ENCODE measurements at regions not wholly inside any gene's neighbourhood (a gene's known extent, or its start where the extent isn't known, plus 50 kb on each side); places are given as distances from the start of the nearest gene placed in this dataset.

GRCh38 chr4:36446275-36446674, 164.9 kb downstream of the DTHD1 start:
- TF ChIP-seq POLR2A (IDR thresholded peaks at IDR 0.05): no peak
- 72 to 86% (median 77%) methylated on average over 3 of the region's 3 CpGs for WGBS, 5 donors
- H3K4me3 ChIP-seq: no peak overlapping the region
- H3K27ac ChIP-seq: no peak overlapping the region
- H3K4me1 ChIP-seq: no peaks in the 10 kb centered on the region
- intact Hi-C loops (cut with DNase I; ENCODE audit: low total_unique reads): no loop called here
- H3K27me3 ChIP-seq (replicated peaks in 1 of 7): no peaks in the 10 kb centered on the region
- no peaks in the 10 kb centered on the region for H3K36me3 ChIP-seq
- no peaks in the 10 kb centered on the region for H3K9me3 ChIP-seq
- DNase-seq: no peak

- H3K4me1 ChIP-seq: no peaks in the 10 kb centered on the region
- H3K36me3 ChIP-seq: no peaks in the 10 kb centered on the region
- H3K9me3 ChIP-seq: peaks cover 0 to 6% (median 0%) of the 10 kb centered on the region in 8 donors
- no peak for DNase-seq
- TF ChIP-seq POLR2AphosphoS5 (IDR thresholded peaks at IDR 0.05) (no peak), POLR2A (IDR thresholded peaks at IDR 0.05) (no peak)
- TF ChIP-seq, protein P1, sequence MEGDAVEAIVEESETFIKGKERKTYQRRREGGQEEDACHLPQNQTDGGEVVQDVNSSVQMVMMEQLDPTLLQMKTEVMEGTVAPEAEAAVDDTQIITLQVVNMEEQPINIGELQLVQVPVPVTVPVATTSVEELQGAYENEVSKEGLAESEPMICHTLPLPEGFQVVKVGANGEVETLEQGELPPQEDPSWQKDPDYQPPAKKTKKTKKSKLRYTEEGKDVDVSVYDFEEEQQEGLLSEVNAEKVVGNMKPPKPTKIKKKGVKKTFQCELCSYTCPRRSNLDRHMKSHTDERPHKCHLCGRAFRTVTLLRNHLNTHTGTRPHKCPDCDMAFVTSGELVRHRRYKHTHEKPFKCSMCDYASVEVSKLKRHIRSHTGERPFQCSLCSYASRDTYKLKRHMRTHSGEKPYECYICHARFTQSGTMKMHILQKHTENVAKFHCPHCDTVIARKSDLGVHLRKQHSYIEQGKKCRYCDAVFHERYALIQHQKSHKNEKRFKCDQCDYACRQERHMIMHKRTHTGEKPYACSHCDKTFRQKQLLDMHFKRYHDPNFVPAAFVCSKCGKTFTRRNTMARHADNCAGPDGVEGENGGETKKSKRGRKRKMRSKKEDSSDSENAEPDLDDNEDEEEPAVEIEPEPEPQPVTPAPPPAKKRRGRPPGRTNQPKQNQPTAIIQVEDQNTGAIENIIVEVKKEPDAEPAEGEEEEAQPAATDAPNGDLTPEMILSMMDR (IDR thresholded peaks at IDR 0.05 in 8 of 11, conservative IDR thresholded peaks at IDR 0.05 in 3 of 11): no peak
- intact Hi-C loops (cut with DNase I; ENCODE audit: low total_unique reads): no loop called here
- H3K27me3 ChIP-seq (replicated peaks in 1 of 7): peaks cover 0 to 1% (median 0%) of the 10 kb centered on the region in 7 donors
- H3K27ac ChIP-seq: no peak overlapping the region
- WGBS, 5 donors: 57 to 93% (median 70%) methylated on average over 4 of the region's 4 CpGs
- H3K4me3 ChIP-seq: no peak overlapping the region
These were observed 179.9 kb downstream of the DTHD1 start for GRCh38 chr4:36461344-36461743.

DNA sequence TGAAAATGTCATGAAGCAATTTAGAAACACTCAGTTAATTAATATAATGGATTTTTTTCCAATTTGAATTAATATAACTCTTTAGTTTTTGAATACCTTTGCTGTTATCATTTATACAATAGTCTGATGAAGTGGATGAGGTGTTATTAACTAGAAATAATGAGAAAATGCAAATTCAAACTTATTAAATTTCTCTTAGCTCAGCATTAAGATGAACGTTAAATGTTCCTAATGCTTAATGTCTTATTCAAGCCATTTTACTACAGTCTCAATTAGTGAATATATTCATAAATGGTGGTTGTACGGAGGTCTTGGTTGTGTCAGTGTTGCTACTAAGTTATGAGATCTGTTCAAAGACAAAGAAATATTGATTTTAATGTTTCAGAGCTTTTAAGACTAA, 186.3 kb downstream of the DTHD1 start:
- H3K4me3 ChIP-seq: no peak overlapping the region
- no peaks in the 10 kb centered on the region for H3K9me3 ChIP-seq
- H3K27ac ChIP-seq: no peak overlapping the region
- no peak for DNase-seq
- peaks cover 0 to 6% (median 0%) of the 10 kb centered on the region in 7 donors for H3K27me3 ChIP-seq (replicated peaks in 1 of 7)
- no peaks in the 10 kb centered on the region for H3K4me1 ChIP-seq
- 42 to 94% (median 68%) methylated on average over 2 of the region's 2 CpGs for WGBS, 5 donors
- TF ChIP-seq, protein P1 (IDR thresholded peaks at IDR 0.05 in 8 of 11, conservative IDR thresholded peaks at IDR 0.05 in 3 of 11): no peak
- TF ChIP-seq POLR2AphosphoS5 (IDR thresholded peaks at IDR 0.05): no peak
- no peak for TF ChIP-seq POLR2A (IDR thresholded peaks at IDR 0.05)
- H3K36me3 ChIP-seq: no peaks in the 10 kb centered on the region
- intact Hi-C loops (cut with DNase I; ENCODE audit: low total_unique reads): no loop called here

DNA sequence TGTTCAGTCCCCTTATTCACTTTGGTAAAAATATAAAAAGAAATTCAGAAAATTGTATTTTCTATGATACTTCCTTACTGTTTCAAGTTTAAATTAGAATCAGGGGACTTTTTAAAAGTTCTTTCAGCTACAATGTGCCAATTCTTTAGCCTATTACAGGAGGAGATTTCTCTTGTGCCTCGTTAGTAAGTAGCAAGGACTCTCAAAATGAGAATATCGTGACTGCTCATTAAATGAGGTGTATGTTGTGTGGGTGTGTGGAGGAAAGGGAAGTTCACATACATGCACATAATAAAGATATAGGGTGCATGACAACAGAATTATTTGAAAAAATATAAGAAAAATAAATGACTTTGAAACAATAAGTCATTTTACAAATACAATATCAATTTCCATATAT, 190.5 kb downstream of the DTHD1 start:
- 76 to 87% (median 80%) methylated on average over 2 of the region's 2 CpGs for WGBS, 5 donors
- Histone ChIP-seq H3K27me3 (replicated peaks in 1 of 7) (no peaks in the 10 kb centered on the region), H3K27ac (no peak overlapping the region), H3K9me3 (no peaks in the 10 kb centered on the region), H3K4me3 (no peak overlapping the region), H3K36me3 (no peaks in the 10 kb centered on the region), H3K4me1 (no peaks in the 10 kb centered on the region)
- TF ChIP-seq POLR2AphosphoS5 (IDR thresholded peaks at IDR 0.05) (no peak), POLR2A (IDR thresholded peaks at IDR 0.05) (no peak)
- TF ChIP-seq, protein P1 (IDR thresholded peaks at IDR 0.05 in 8 of 11, conservative IDR thresholded peaks at IDR 0.05 in 3 of 11): no peak
- DNase-seq: no peak
- intact Hi-C loops (cut with DNase I; ENCODE audit: low total_unique reads): no loop called here

GRCh38 chr4:36476135-36476534, 194.7 kb downstream of the DTHD1 start:
- H3K9me3 ChIP-seq: no peaks in the 10 kb centered on the region
- no peak overlapping the region for H3K4me3 ChIP-seq
- no peaks in the 10 kb centered on the region for H3K4me1 ChIP-seq
- DNase-seq: no peak
- H3K27me3 ChIP-seq (replicated peaks in 1 of 7): no peaks in the 10 kb centered on the region
- WGBS, 5 donors: 86 to 92% (median 90%) methylated on average over 4 of the region's 4 CpGs
- no peak overlapping the region for H3K27ac ChIP-seq
- H3K36me3 ChIP-seq: no peaks in the 10 kb centered on the region
- no peak for TF ChIP-seq POLR2AphosphoS5 (IDR thresholded peaks at IDR 0.05)
- TF ChIP-seq POLR2A (IDR thresholded peaks at IDR 0.05): no peak
- TF ChIP-seq, protein P1 (IDR thresholded peaks at IDR 0.05 in 8 of 11, conservative IDR thresholded peaks at IDR 0.05 in 3 of 11): no peak
- intact Hi-C loops (cut with DNase I; ENCODE audit: low total_unique reads): no loop called here
